ENCODE measurements at regions not wholly inside any gene's neighbourhood (a gene's known extent, or its start where the extent isn't known, plus 50 kb on each side); places are given as distances from the start of the nearest gene placed in this dataset.
"Not testable (repeated sequence)": the region's sequence is repeated elsewhere in the genome, so short reads cannot be mapped to it uniquely, and the experiment has no call there.

GRCh38 chr11:92168936-92169335, 55.7 kb upstream of the FAT3 start:
- H3K9me3 ChIP-seq (ENCODE audit: control extremely low read depth in 1 of 5, control insufficient read depth in 4 of 5, insufficient read depth in 2 of 5, low read depth in 1 of 5, low read length in 4 of 5) = peaks cover 0 to 3% (median 0%) of the 10 kb centered on the region in 5 experiments
- ChIA-PET CTCF (no interaction called here), POLR2A (no interaction called here)
- WGBS (ENCODE audit: insufficient coverage) = 100% methylated on average over 1 of the region's 1 CpG
- H3K27ac ChIP-seq (ENCODE audit: insufficient read depth in 1 of 2, low read depth in 1 of 2, low read length in 2 of 2, poor library complexity in 1 of 2, severe bottlenecking in 2 of 2) = no peak overlapping the region
- no peaks in the 10 kb centered on the region for H3K4me1 ChIP-seq (ENCODE audit: control extremely low read depth in 1 of 4, control insufficient read depth in 4 of 4, insufficient read depth in 4 of 4, low read length in 3 of 4)
- H3K27me3 ChIP-seq (replicated peaks in 2 of 5; ENCODE audit: control insufficient read depth in 4 of 5, insufficient read depth in 5 of 5, low read length in 4 of 5) = no peaks in the 10 kb centered on the region
- H3K4me3 ChIP-seq (ENCODE audit: control insufficient read depth in 1 of 7, extremely low read depth in 1 of 7, insufficient read depth in 4 of 7, low read depth in 2 of 7, low read length in 6 of 7) = no peak overlapping the region
- DNase-seq = no peak
- H3K36me3 ChIP-seq (ENCODE audit: control insufficient read depth in 4 of 4, insufficient read depth in 4 of 4, low read length in 3 of 4) = no peaks in the 10 kb centered on the region

- H3K4me3 ChIP-seq (ENCODE audit: control insufficient read depth in 1 of 7, extremely low read depth in 1 of 7, insufficient read depth in 4 of 7, low read depth in 2 of 7, low read length in 6 of 7) = no peak overlapping the region
- no peak overlapping the region for H3K27ac ChIP-seq (ENCODE audit: insufficient read depth in 1 of 2, low read depth in 1 of 2, low read length in 2 of 2, poor library complexity in 1 of 2, severe bottlenecking in 2 of 2)
- H3K9me3 ChIP-seq (ENCODE audit: control extremely low read depth in 1 of 5, control insufficient read depth in 4 of 5, insufficient read depth in 2 of 5, low read depth in 1 of 5, low read length in 4 of 5) = peaks cover 0 to 3% (median 0%) of the 10 kb centered on the region in 5 experiments
- no peaks in the 10 kb centered on the region for H3K36me3 ChIP-seq (ENCODE audit: control insufficient read depth in 4 of 4, insufficient read depth in 4 of 4, low read length in 3 of 4)
- H3K4me1 ChIP-seq (ENCODE audit: control extremely low read depth in 1 of 4, control insufficient read depth in 4 of 4, insufficient read depth in 4 of 4, low read length in 3 of 4) = no peaks in the 10 kb centered on the region
- CTCF ChIA-PET = no interaction called here
- POLR2A ChIA-PET = interaction anchor here (0.6 kb wide), 1 partner anchor 31 kb away, joined by 4 read pairs; no protein-coding TSS in a partner anchor
- H3K27me3 ChIP-seq (replicated peaks in 2 of 5; ENCODE audit: control insufficient read depth in 4 of 5, insufficient read depth in 5 of 5, low read length in 4 of 5) = no peaks in the 10 kb centered on the region
- no peak for DNase-seq
- WGBS (ENCODE audit: insufficient coverage) = 86% methylated on average over 1 of the region's 4 CpGs
These were observed 57.0 kb upstream of the FAT3 start for GRCh38 chr11:92167571-92167970.

- no peaks in the 10 kb centered on the region for H3K4me1 ChIP-seq (ENCODE audit: control extremely low read depth in 1 of 4, control insufficient read depth in 4 of 4, insufficient read depth in 4 of 4, low read length in 3 of 4)
- no peak overlapping the region for H3K27ac ChIP-seq (ENCODE audit: insufficient read depth in 1 of 2, low read depth in 1 of 2, low read length in 2 of 2, poor library complexity in 1 of 2, severe bottlenecking in 2 of 2)
- H3K27me3 ChIP-seq (replicated peaks in 2 of 5; ENCODE audit: control insufficient read depth in 4 of 5, insufficient read depth in 5 of 5, low read length in 4 of 5) = no peaks in the 10 kb centered on the region
- no peaks in the 10 kb centered on the region for H3K36me3 ChIP-seq (ENCODE audit: control insufficient read depth in 4 of 4, insufficient read depth in 4 of 4, low read length in 3 of 4)
- POLR2A ChIA-PET = no interaction called here
- no CpG with 5 or more reads among the region's 3 CpGs for WGBS (ENCODE audit: insufficient coverage)
- peaks cover 0 to 3% (median 0%) of the 10 kb centered on the region in 5 experiments for H3K9me3 ChIP-seq (ENCODE audit: control extremely low read depth in 1 of 5, control insufficient read depth in 4 of 5, insufficient read depth in 2 of 5, low read depth in 1 of 5, low read length in 4 of 5)
- CTCF ChIA-PET = no interaction called here
- no peak overlapping the region for H3K4me3 ChIP-seq (ENCODE audit: control insufficient read depth in 1 of 7, extremely low read depth in 1 of 7, insufficient read depth in 4 of 7, low read depth in 2 of 7, low read length in 6 of 7)
- DNase-seq = no peak
These were observed 58.3 kb upstream of the FAT3 start for GRCh38 chr11:92166335-92166734.

- no peaks in the 10 kb centered on the region for H3K9me3 ChIP-seq (ENCODE audit: control extremely low read depth in 1 of 5, control insufficient read depth in 4 of 5, insufficient read depth in 2 of 5, low read depth in 1 of 5, low read length in 4 of 5)
- H3K27ac ChIP-seq (ENCODE audit: insufficient read depth in 1 of 2, low read depth in 1 of 2, low read length in 2 of 2, poor library complexity in 1 of 2, severe bottlenecking in 2 of 2) = no peak overlapping the region
- H3K4me1 ChIP-seq (ENCODE audit: control extremely low read depth in 1 of 4, control insufficient read depth in 4 of 4, insufficient read depth in 4 of 4, low read length in 3 of 4) = no peaks in the 10 kb centered on the region
- ChIA-PET CTCF (no interaction called here), POLR2A (no interaction called here)
- DNase-seq = no peak
- H3K36me3 ChIP-seq (ENCODE audit: control insufficient read depth in 4 of 4, insufficient read depth in 4 of 4, low read length in 3 of 4) = no peaks in the 10 kb centered on the region
- no peaks in the 10 kb centered on the region for H3K27me3 ChIP-seq (replicated peaks in 2 of 5; ENCODE audit: control insufficient read depth in 4 of 5, insufficient read depth in 5 of 5, low read length in 4 of 5)
- H3K4me3 ChIP-seq (ENCODE audit: control insufficient read depth in 1 of 7, extremely low read depth in 1 of 7, insufficient read depth in 4 of 7, low read depth in 2 of 7, low read length in 6 of 7) = no peak overlapping the region
- 80% methylated on average over 1 of the region's 1 CpG for WGBS (ENCODE audit: insufficient coverage)
These were observed 60.7 kb upstream of the FAT3 start for GRCh38 chr11:92163879-92164278.

DNA sequence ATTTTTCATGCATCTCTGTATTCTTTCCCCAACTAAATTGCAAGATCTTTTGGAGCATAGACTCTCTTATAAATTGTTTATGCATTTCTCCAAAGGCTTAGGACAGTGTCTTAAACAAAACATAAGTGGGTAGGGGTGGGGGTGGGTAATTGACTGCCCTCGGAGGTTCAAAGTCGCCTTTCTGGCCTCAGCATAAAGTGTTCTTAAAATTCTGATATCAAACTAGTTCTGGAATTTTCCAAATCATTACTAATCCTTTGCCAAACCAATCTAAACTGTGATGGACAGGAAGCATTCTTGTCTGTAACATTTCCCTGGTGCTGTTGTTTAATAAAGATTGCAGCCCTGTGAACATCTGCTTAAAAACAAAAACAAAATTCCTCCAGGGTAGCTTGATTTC, 61.8 kb upstream of the FAT3 start:
- Histone ChIP-seq H3K36me3 (ENCODE audit: control insufficient read depth in 4 of 4, insufficient read depth in 4 of 4, low read length in 3 of 4) (no peaks in the 10 kb centered on the region), H3K4me1 (ENCODE audit: control extremely low read depth in 1 of 4, control insufficient read depth in 4 of 4, insufficient read depth in 4 of 4, low read length in 3 of 4) (no peaks in the 10 kb centered on the region), H3K27ac (ENCODE audit: insufficient read depth in 1 of 2, low read depth in 1 of 2, low read length in 2 of 2, poor library complexity in 1 of 2, severe bottlenecking in 2 of 2) (no peak overlapping the region), H3K4me3 (ENCODE audit: control insufficient read depth in 1 of 7, extremely low read depth in 1 of 7, insufficient read depth in 4 of 7, low read depth in 2 of 7, low read length in 6 of 7) (no peak overlapping the region), H3K9me3 (ENCODE audit: control extremely low read depth in 1 of 5, control insufficient read depth in 4 of 5, insufficient read depth in 2 of 5, low read depth in 1 of 5, low read length in 4 of 5) (no peaks in the 10 kb centered on the region), H3K27me3 (replicated peaks in 2 of 5; ENCODE audit: control insufficient read depth in 4 of 5, insufficient read depth in 5 of 5, low read length in 4 of 5) (no peaks in the 10 kb centered on the region)
- CTCF ChIA-PET = no interaction called here
- no CpG with 5 or more reads among the region's 2 CpGs for WGBS (ENCODE audit: insufficient coverage)
- POLR2A ChIA-PET = no interaction called here
- DNase-seq = no peak

- Histone ChIP-seq H3K9me3 (ENCODE audit: control extremely low read depth in 1 of 5, control insufficient read depth in 4 of 5, insufficient read depth in 2 of 5, low read depth in 1 of 5, low read length in 4 of 5) (no peaks in the 10 kb centered on the region), H3K27me3 (replicated peaks in 2 of 5; ENCODE audit: control insufficient read depth in 4 of 5, insufficient read depth in 5 of 5, low read length in 4 of 5) (no peaks in the 10 kb centered on the region), H3K4me1 (ENCODE audit: control extremely low read depth in 1 of 4, control insufficient read depth in 4 of 4, insufficient read depth in 4 of 4, low read length in 3 of 4) (no peaks in the 10 kb centered on the region), H3K36me3 (ENCODE audit: control insufficient read depth in 4 of 4, insufficient read depth in 4 of 4, low read length in 3 of 4) (no peaks in the 10 kb centered on the region), H3K27ac (ENCODE audit: insufficient read depth in 1 of 2, low read depth in 1 of 2, low read length in 2 of 2, poor library complexity in 1 of 2, severe bottlenecking in 2 of 2) (no peak overlapping the region), H3K4me3 (ENCODE audit: control insufficient read depth in 1 of 7, extremely low read depth in 1 of 7, insufficient read depth in 4 of 7, low read depth in 2 of 7, low read length in 6 of 7) (no peak overlapping the region)
- no peak for DNase-seq
- CTCF ChIA-PET = no interaction called here
- POLR2A ChIA-PET = no interaction called here
- no CpG with 5 or more reads among the region's 1 CpG for whole genome bisulfite sequencing (ENCODE audit: insufficient coverage)
These were observed 64.7 kb upstream of the FAT3 start for GRCh38 chr11:92159931-92160330.

DNA sequence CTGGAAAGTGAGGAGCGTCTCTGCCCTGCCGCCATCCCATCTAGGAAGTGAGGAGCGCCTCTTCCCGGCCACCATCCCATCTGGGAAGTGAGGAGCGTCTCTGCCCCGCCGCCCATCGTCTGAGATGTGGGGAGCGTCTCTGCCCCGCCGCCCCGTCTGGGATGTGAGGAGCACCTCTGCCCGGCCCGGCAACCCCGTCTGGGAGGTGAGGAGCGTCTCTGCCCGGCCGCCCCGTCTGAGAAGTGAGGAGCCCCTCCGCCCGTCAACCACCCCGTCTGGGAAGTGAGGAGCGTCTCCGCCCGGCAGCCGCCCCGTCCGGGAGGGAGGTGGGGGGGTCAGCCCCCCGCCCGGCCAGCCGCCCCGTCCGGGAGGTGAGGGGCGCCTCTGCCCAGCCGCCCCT, 67.2 kb upstream of the FAT3 start:
- POLR2A ChIA-PET; H3K27ac ChIP-seq (ENCODE audit: insufficient read depth in 1 of 2, low read depth in 1 of 2, low read length in 2 of 2, poor library complexity in 1 of 2, severe bottlenecking in 2 of 2); H3K4me3 ChIP-seq (ENCODE audit: control insufficient read depth in 1 of 7, extremely low read depth in 1 of 7, insufficient read depth in 4 of 7, low read depth in 2 of 7, low read length in 6 of 7); H3K36me3 ChIP-seq (ENCODE audit: control insufficient read depth in 4 of 4, insufficient read depth in 4 of 4, low read length in 3 of 4); DNase-seq; H3K27me3 ChIP-seq (replicated peaks in 2 of 5; ENCODE audit: control insufficient read depth in 4 of 5, insufficient read depth in 5 of 5, low read length in 4 of 5); CTCF ChIA-PET; H3K4me1 ChIP-seq (ENCODE audit: control extremely low read depth in 1 of 4, control insufficient read depth in 4 of 4, insufficient read depth in 4 of 4, low read length in 3 of 4); H3K9me3 ChIP-seq (ENCODE audit: control extremely low read depth in 1 of 5, control insufficient read depth in 4 of 5, insufficient read depth in 2 of 5, low read depth in 1 of 5, low read length in 4 of 5): not testable (repeated sequence)
- 96% methylated on average over 15 of the region's 35 CpGs for WGBS (ENCODE audit: insufficient coverage)
